Neural progenitor cell (in vitro differentiated cells): ENCODE measurements at regions not wholly inside any gene's neighbourhood (a gene's known extent, or its start where the extent isn't known, plus 50 kb on each side); places are given as distances from the start of the nearest gene placed in this dataset.

ENCODE experiments used
- CTCF ChIP-seq: fragments of 200-600 bp; sonication (generic); IDR thresholded peaks from 2 replicates; pipeline ENCODE4 v1.5.1; 2017; ENCODE audit warnings: antibody characterized with exemption, mild to moderate bottlenecking
- EZH2phosphoT487 ChIP-seq: fragments of 200-600 bp; sonication (generic); IDR thresholded peaks from 2 replicates; pipeline ENCODE4 v1.6.1; 2017; ENCODE audit warnings: antibody characterized with exemption

GRCh38 chr13:71045101-71045500, 821.9 kb downstream of the DACH1 start:
- TF ChIP-seq CTCF: no peak
- no peak for TF ChIP-seq EZH2phosphoT487
